ENCODE measurements at regions not wholly inside any gene's neighbourhood (a gene's known extent, or its start where the extent isn't known, plus 50 kb on each side); places are given as distances from the start of the nearest gene placed in this dataset.

DNA sequence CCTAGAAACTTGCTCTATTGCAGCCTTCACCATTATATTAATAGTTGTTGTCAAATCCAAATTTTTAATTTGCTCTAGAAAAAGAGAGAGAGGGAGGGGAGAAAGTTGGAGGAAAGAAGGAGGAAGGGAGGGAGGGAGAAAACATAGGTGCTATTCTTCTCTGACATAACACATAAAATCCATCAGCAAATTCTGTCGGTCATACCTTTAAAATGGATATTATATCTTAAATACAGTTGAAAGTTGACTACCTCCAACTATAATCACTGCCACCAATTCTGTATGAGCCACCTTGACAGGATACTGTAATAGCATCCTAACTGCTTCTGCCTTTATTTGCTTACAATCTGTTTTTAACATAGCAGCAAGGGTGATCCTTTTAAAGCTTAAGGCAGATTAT lies 314.7 kb upstream of the ALCAM start (continued):
- TF ChIP-seq, protein P1, sequence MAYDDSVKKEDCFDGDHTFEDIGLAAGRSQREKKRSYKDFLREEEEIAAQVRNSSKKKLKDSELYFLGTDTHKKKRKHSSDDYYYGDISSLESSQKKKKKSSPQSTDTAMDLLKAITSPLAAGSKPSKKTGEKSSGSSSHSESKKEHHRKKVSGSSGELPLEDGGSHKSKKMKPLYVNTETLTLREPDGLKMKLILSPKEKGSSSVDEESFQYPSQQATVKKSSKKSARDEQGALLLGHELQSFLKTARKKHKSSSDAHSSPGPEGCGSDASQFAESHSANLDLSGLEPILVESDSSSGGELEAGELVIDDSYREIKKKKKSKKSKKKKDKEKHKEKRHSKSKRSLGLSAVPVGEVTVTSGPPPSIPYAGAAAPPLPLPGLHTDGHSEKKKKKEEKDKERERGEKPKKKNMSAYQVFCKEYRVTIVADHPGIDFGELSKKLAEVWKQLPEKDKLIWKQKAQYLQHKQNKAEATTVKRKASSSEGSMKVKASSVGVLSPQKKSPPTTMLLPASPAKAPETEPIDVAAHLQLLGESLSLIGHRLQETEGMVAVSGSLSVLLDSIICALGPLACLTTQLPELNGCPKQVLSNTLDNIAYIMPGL (CRISPR knock-in tag; IDR thresholded peaks at IDR 0.05; ENCODE audit: borderline replicate concordance): no peak

DNA sequence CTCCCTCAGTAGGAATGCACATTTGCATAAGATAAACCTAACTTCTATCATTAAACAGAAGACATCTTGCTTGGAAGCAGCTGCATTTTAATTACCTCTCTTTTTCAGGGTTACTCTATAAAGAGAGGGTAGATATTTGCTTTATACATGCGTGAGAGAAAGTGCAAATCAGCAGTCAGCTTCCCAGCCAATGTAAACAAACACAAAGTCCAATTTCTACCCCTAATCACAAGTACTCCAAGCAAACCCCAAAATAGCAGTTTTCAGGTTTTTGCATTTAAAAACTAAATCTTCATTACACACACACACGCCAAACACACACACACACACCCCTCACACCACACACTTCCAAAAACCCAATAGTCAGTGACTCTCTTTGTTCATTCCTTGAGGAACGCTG lies 303.9 kb upstream of the ALCAM start:
- Histone ChIP-seq H3K4me1 (no peaks in the 10 kb centered on the region), H3K9me3 (no peaks in the 10 kb centered on the region), H3K4me3 (no peak overlapping the region), H3K27ac (no peak overlapping the region), H3K4me2 (no peak overlapping the region)
- ChIA-PET CTCF (no interaction called here), POLR2A (no interaction called here)
- WGBS (ENCODE audit: missing lambda C conversion rate): 26% methylated on average over 3 of the region's 3 CpGs
- DNase-seq (ENCODE audit: low read depth in 1 of 2, low spot score in 1 of 2): no peak
- FAIRE-seq: no peak
- TF ChIP-seq, protein P2, sequence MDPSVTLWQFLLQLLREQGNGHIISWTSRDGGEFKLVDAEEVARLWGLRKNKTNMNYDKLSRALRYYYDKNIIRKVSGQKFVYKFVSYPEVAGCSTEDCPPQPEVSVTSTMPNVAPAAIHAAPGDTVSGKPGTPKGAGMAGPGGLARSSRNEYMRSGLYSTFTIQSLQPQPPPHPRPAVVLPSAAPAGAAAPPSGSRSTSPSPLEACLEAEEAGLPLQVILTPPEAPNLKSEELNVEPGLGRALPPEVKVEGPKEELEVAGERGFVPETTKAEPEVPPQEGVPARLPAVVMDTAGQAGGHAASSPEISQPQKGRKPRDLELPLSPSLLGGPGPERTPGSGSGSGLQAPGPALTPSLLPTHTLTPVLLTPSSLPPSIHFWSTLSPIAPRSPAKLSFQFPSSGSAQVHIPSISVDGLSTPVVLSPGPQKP (IDR thresholded peaks at IDR 0.05; ENCODE audit: low read depth, low read length): no peak
- TF ChIP-seq POLR2AphosphoS2 (conservative IDR thresholded peaks at IDR 0.05; ENCODE audit: low read length): no peak
- TF ChIP-seq, protein P3, sequence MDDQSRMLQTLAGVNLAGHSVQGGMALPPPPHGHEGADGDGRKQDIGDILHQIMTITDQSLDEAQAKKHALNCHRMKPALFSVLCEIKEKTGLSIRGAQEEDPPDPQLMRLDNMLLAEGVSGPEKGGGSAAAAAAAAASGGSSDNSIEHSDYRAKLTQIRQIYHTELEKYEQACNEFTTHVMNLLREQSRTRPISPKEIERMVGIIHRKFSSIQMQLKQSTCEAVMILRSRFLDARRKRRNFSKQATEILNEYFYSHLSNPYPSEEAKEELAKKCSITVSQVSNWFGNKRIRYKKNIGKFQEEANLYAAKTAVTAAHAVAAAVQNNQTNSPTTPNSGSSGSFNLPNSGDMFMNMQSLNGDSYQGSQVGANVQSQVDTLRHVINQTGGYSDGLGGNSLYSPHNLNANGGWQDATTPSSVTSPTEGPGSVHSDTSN (IDR thresholded peaks at IDR 0.05): no peak
- TF ChIP-seq EHMT2 (IDR thresholded peaks at IDR 0.05; ENCODE audit: low read depth): no peak
- TF ChIP-seq CEBPB (IDR thresholded peaks at IDR 0.05): no peak
- TF ChIP-seq ZNF302 (CRISPR knock-in tag; IDR thresholded peaks at IDR 0.05): no peak
- TF ChIP-seq RNF2 (IDR thresholded peaks at IDR 0.05; ENCODE audit: borderline replicate concordance, low read depth): no peak
- TF ChIP-seq, protein P4, sequence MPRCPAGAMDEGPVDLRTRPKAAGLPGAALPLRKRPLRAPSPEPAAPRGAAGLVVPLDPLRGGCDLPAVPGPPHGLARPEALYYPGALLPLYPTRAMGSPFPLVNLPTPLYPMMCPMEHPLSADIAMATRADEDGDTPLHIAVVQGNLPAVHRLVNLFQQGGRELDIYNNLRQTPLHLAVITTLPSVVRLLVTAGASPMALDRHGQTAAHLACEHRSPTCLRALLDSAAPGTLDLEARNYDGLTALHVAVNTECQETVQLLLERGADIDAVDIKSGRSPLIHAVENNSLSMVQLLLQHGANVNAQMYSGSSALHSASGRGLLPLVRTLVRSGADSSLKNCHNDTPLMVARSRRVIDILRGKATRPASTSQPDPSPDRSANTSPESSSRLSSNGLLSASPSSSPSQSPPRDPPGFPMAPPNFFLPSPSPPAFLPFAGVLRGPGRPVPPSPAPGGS (IDR thresholded peaks at IDR 0.05): no peak
- no peak for TF ChIP-seq ZSCAN20 (CRISPR knock-in tag; IDR thresholded peaks at IDR 0.05)
- no peak for TF ChIP-seq MAZ (IDR thresholded peaks at IDR 0.05; ENCODE audit: borderline replicate concordance, low read depth, low read length)
- TF ChIP-seq TFCP2L1 (CRISPR knock-in tag; IDR thresholded peaks at IDR 0.05): no peak
- no peak for TF ChIP-seq JUNB (IDR thresholded peaks at IDR 0.05)
- TF ChIP-seq CHD2 (IDR thresholded peaks at IDR 0.05; ENCODE audit: low read length, partially characterized antibody): no peak
- TF ChIP-seq GATA3 (IDR thresholded peaks at IDR 0.05; ENCODE audit: borderline replicate concordance): no peak
- no peak for ATAC-seq

DNA sequence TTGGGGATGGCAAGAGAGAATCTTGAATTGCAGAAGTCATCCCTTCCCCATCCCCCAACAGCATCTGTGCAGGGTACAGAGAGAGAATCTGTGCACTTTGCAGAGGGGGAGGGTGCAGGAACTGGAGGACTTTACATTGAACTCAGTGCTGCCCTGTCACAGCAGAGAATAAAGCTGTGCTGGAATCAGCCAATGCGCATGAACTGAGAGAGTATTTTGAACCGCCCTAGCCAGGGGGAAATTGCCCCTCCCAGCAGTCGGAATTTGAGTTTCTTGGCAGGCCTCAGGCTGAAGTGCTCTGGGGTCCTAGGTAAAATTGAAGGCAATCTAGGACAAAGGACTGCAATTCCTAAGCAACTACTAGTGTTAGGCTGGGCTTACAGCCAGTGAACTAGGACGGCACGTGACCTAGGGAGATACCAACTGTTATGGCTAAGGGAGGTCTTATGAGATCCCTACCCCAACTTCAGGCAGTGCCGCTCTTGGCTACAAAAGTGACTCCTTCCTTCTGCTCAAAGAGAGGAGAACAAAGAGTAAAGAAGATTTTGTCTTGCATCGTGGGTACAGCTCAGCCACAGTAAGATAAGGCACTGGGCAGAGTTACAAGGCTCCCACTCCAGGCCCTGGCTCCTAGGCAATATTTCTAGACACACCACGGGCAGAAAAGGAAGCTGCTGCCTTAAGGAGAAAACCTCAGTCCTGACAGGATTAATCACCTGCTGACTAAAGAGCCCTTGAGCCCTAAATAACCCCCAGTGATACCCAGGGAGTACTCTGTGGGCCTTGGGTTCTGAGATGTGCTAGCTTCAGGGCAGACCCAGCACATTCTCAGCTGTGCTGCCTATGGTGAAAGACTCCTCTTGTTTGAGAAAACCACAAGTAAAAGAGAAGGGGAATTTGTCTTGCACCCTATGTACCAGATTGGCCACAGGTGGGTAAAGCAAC lies 300.5 kb upstream of the ALCAM start:
- TF ChIP-seq POLR2A (IDR thresholded peaks at IDR 0.05; ENCODE audit: low read length) (no peak), NPAS2 (CRISPR knock-in tag; IDR thresholded peaks at IDR 0.05; ENCODE audit: borderline replicate concordance) (no peak), RARB (CRISPR knock-in tag; IDR thresholded peaks at IDR 0.05) (no peak), EP300 (IDR thresholded peaks at IDR 0.05) (no peak), HOXA7 (CRISPR knock-in tag; IDR thresholded peaks at IDR 0.05) (no peak), SMC3 (IDR thresholded peaks at IDR 0.05) (no peak), CEBPB (IDR thresholded peaks at IDR 0.05) (no peak), CHD2 (IDR thresholded peaks at IDR 0.05; ENCODE audit: low read length, partially characterized antibody) (no peak), TFCP2L1 (CRISPR knock-in tag; IDR thresholded peaks at IDR 0.05) (no peak), FOXS1 (CRISPR knock-in tag; IDR thresholded peaks at IDR 0.05) (no peak)
- TF ChIP-seq, protein P5, sequence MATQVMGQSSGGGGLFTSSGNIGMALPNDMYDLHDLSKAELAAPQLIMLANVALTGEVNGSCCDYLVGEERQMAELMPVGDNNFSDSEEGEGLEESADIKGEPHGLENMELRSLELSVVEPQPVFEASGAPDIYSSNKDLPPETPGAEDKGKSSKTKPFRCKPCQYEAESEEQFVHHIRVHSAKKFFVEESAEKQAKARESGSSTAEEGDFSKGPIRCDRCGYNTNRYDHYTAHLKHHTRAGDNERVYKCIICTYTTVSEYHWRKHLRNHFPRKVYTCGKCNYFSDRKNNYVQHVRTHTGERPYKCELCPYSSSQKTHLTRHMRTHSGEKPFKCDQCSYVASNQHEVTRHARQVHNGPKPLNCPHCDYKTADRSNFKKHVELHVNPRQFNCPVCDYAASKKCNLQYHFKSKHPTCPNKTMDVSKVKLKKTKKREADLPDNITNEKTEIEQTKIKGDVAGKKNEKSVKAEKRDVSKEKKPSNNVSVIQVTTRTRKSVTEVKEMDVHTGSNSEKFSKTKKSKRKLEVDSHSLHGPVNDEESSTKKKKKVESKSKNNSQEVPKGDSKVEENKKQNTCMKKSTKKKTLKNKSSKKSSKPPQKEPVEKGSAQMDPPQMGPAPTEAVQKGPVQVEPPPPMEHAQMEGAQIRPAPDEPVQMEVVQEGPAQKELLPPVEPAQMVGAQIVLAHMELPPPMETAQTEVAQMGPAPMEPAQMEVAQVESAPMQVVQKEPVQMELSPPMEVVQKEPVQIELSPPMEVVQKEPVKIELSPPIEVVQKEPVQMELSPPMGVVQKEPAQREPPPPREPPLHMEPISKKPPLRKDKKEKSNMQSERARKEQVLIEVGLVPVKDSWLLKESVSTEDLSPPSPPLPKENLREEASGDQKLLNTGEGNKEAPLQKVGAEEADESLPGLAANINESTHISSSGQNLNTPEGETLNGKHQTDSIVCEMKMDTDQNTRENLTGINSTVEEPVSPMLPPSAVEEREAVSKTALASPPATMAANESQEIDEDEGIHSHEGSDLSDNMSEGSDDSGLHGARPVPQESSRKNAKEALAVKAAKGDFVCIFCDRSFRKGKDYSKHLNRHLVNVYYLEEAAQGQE (IDR thresholded peaks at IDR 0.05): no peak
- TF ChIP-seq, protein P2 (IDR thresholded peaks at IDR 0.05; ENCODE audit: low read depth, low read length): no peak
- 60% methylated on average over 8 of the region's 8 CpGs for WGBS (ENCODE audit: missing lambda C conversion rate)
- Histone ChIP-seq H3K9me3 (no peaks in the 10 kb centered on the region), H3K4me1 (no peaks in the 10 kb centered on the region), H3K4me3 (no peak overlapping the region), H3K27ac (no peak overlapping the region), H3K4me2 (no peak overlapping the region)
- DNase-seq (ENCODE audit: low read depth in 1 of 2, low spot score in 1 of 2): no peak
- FAIRE-seq: no peak
- CTCF ChIA-PET: interaction anchor here (0.6 kb wide), 1 partner anchor 592 kb away, joined by 3 read pairs; no protein-coding TSS in a partner anchor
- ATAC-seq: no peak
- POLR2A ChIA-PET: no interaction called here

Data from A549 (cell line).